HG03469 (cell line): ENCODE measurements at regions not wholly inside any gene's neighbourhood (a gene's known extent, or its start where the extent isn't known, plus 50 kb on each side); places are given as distances from the start of the nearest gene placed in this dataset.

Source experiments
- ATAC-seq: cut with Tn5 transposase; IDR thresholded peaks from one replicate; pipeline ENCODE4 v1.9.1; 2021; ENCODE audit warnings: mild to moderate bottlenecking, moderate library complexity, moderate number of reproducible peaks; ENCODE audit not compliant: unreplicated experiment

DNA sequence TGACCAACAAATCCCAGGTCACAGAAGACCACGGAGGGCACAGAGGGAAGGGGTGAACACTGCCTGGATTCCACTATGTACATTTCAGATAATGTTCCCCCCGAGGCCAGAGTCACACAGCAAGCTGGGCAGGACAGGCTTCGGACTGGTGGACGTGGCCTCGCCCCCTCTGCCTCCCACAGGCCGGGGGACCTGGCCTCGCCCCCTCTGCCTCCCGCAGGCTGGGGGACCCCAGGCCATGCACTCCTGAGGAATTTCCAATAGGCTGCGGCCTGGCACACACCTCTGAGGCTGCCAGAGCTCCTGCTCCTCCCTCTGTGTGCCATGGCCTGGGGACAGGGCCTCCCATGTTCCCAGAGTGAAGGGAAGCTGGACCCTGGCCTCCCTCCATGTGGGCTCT lies 1352.8 kb downstream of the BRD1 start:
- ATAC-seq: no peak

DNA sequence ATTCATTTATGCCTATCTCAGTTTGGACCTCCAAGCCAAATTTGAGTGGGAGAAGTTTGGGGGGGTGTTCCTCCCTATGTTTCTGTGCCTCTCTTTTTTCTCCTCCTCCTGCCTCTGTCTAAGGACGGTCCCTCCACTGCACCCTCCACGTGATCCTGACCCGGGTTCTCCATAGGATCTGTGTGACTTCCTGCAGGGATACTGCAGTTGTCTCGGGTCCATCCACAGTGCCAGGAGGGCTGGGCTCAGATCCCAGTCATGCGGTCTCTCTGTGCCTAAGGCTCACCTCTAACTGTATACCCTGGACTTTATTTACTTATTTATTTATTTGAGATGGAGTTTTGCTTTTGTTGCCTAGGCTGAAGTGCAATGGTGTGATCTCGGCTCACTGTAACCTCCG lies 1354.5 kb downstream of the BRD1 start:
- no peak for ATAC-seq

DNA sequence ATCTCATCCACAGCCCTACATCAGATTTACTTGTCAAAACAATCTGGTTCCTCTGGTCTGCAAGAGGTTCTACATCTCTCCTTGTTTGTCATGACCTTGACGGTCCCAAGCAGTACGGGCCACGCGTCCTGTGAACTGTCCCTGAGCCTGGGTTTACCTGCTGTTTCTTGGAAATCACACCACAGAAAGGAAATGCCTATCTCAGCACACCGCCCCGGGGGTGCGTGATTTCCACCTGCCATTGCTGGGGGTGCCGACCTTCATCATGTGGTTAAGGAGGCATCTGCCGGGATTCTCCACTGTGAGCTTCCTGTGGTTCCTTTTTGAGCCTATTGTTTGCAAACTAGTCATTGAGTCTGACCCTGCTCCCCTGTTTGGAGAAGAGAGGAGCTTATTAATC lies 1363.4 kb downstream of the BRD1 start:
- ATAC-seq: no peak

DNA sequence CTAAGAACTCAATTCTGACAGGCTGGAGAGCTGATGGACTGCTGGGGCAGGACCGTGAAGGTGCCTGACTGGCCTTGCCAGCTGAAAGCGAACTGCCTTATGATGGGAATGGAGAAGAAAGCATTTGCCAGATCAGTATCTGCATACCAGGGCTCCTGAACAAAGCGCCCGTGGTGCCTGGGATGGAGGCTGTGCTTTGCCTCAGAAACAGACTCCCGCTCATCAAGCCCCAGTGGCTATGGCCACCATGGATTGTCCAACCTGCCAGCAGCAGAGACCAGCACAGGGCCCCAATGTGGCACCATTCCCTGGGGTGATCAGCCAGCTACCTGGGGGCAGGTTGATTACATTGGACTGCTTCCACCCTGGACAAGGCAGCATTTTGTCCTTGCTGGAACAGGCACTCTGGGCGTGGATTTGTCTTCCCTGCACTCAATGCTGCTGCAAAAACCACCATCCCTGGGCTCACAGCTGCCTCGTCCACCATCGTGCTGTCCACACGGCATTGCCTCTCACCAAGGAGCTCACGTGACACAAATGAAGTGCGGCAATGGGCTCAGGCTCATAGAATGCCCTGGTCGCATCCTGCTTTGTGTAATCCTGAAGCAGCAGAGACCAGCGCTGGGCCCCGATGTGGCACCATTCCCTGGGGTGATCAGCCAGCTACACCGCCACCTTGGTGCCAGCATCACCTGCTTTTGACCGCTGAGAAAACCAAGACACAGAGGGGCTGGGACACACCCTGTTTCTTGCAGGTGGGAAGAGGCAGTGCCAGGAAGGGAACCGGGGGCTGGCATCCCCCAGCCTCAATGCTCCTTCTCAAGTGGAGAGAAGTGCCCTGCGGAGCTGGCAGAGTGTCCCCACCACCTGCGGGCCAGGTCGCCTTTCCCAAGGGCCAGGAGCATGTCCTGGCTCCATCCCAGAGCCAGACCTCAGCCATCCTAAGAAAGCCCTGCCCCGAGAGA lies 1367.5 kb downstream of the BRD1 start:
- no peak for ATAC-seq

DNA sequence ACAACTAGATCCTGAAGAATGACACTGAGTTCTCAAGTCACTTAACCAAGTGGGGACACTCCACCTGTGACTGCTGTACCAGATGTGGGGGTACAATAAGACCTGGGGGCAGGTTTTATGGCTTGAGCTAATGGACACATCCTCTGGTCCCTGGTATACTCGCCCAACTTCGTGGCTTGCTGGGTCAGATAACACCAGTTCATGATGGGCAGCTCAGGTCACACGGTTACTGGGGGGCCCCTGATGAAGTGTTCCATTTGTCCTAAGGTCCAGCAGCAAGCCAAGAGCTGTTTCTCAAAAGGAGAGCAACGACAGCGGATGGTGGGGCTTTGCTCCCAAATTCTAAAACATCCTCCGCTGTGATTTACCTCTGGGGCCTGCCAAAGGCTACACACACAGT lies 1368.4 kb downstream of the BRD1 start:
- no peak for ATAC-seq

DNA sequence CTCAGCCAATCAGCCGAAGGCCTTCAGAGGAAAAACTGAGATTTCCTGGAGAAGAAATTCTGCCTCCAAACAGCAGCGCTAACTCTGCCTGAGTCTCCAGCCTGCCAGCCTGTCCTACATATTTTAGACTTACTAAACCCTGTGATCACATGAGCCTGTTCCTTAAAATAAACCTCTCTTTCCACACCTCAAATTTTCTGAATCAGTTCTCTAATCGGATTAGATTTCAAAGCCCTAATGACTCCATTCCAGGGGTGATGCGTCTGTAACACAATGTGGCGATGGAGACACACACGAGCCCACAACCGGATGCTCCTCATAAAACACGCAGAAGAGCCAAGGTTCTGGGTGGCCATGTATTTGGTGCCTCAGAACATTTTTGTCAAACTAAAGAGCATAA lies 1371.2 kb downstream of the BRD1 start:
- ATAC-seq: no peak

DNA sequence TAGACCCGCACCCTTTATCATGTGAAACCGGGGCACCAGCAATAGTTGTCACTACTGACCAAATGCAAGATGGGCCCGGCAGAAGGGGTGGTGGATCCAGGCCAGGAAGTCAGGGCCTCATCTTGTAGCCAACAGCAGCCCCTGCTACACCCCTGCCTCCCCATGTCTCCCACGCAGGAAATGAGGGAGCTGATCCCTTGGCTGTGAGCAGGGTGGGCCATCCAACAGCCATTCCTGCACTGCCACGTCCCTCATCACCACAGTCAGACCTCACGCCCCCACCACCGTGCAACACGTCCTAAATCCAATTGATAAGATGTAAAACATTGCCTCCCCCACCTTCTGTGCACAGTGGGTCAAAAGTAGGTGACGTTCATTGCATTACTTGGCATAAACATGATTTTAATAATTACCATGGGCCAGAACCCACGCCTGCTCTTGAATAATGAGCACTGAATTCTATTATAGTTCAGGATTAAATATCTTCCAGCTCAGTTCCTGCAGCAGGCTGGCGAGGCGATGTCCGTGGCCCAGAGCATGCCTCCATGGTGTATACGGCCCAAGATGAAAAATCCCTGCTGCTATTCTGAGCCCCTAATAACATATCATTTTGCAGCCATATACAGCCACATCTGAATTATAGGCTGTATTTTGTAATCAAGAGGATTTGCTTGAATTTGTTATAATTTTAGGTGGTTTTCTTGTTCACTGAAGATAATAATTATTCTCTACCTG lies 1373.8 kb downstream of the BRD1 start:
- ATAC-seq: no peak

DNA sequence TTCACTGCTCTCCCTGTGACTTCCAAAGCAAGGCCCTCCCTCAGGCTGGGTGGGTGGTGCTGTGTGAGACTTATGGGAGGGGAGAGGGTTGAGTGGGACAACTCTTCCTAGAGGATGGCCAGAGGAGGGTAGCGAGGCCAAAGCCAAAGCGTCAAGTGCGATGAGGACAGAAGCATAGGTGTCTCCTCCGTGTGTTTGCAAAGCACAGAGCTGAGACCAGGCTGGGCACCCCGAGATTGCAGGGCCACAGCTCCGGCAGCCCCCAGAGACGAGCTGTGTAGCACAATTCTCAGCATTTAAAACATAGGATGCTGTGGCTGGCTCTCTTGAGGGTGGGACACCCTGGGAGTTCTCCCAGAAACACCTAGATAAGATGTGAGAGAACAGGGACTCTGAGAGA lies 1374.5 kb downstream of the BRD1 start:
- no peak for ATAC-seq

DNA sequence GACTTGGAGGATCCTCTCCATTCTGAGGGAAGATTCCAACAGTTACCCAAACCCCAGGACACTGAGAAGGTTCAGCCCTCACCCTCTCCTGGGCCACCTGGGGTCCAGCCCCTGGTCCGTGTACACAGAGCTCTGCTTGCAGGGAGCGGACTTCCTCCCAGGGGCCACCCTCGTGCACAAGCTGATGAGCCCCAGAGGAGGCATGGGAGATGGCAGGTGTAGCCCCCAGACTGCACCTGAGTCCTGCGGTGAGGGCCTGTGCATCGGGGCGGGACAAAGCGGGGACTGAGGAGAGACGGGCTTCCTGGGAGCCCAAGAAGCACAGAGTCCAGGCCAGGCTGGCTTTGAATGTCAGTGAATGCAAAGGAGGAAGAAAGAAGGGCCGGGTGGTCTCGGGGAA lies 1374.9 kb downstream of the BRD1 start:
- no peak for ATAC-seq

DNA sequence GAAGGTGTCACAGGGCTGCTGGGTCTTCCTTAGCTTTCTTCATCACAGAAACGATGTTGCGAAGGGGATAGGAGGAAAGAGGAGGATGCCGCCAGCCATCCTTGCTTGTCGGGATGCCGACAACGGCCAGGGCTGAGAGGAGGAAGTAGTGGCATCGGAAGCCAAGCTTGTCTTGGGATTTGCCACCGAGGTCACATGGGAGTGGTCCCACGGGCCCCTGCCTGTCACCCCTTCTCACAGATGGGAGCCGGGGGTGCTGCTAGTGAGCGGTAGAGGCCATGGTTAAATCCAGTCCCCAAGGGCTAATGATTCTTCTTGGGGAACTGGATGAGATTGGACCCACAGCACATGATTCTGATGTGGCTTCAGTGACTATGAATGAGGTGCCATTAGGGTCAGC lies 1375.8 kb downstream of the BRD1 start:
- no peak for ATAC-seq

DNA sequence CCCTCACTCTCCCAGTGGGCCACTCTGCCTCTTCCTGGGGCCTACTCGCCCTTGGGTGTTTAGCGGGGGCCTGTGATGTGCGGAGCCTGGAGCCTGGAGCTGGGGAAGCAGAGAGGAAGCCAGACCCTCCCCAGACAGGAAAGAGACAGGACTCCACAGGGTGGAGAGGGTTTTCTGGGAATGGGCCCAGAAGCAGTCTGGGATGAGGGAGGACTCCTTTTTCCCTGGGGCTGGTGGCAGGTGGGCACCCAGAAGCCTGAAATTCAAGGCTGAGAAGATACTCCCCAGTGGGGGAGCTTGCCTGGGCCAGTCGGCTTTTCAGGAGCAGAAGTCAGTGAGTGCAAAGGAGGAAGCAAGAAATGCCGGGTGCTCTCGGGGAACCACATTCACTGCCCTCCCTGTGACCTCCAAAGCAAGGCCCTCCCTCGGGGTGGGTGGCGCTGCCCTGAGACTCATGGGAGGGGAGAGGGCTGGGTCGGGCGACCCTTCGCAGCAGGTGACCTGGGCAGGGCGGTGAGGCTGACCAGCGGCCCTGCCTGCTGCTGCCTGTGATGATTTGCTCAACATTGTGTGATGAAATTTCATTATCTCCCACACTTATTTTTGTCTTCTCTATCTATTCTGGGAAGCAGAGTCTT lies 1377.4 kb downstream of the BRD1 start:
- no peak for ATAC-seq

DNA sequence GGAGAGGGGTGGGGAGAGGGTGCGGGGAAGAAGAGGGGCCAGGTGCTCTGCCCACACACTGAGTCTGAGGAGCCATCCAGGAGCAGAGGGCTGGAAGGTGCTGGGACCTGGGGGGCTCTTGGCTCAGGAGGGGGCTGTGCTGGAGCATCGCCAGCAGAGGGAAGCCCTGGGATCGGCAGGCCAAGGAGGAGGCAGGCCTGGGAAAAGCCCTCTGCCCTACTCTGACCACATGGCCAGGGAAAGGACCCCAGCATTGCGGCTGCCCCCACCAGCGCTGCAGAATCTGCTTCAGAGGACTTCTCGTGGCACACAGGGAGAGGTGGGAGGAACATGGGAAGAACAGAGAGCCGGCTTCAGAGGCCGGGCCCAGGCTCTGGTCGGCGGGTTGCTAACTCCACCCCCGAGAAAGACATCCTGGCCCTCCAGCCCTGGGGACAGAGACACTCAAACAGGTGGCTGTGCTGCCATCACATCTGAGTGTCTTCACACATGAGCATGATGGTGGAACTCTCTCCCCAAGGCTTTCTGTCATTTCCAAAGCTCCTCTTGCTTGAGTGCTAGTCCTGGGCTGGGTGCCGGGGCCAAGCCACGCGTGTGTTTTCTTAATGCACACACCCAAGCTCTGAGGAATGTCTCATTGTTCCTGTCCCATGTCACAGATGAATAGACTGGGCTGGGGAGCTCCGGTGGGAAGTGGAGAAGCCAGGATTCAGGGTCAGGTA lies 1378.0 kb downstream of the BRD1 start:
- ATAC-seq: no peak

DNA sequence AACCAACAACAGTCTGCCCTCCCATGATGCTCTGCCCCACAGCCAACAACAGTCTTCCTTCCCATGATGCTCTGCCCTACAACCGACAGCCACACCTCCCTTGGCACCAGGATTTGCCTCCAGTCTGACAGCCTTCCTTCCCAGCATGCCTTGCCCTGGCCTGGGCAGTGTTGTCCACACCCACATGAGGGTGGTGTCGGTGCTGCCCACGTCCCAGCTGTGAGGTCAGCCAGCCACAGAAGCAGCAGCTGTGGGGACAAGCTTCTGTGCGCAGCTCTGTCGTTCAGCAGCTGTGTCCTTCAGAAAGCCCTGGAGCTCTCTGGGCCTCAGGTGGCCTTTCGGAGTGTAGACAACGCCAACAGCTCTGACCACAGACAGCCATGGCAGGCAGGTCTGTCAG lies 1378.9 kb downstream of the BRD1 start:
- no peak for ATAC-seq

DNA sequence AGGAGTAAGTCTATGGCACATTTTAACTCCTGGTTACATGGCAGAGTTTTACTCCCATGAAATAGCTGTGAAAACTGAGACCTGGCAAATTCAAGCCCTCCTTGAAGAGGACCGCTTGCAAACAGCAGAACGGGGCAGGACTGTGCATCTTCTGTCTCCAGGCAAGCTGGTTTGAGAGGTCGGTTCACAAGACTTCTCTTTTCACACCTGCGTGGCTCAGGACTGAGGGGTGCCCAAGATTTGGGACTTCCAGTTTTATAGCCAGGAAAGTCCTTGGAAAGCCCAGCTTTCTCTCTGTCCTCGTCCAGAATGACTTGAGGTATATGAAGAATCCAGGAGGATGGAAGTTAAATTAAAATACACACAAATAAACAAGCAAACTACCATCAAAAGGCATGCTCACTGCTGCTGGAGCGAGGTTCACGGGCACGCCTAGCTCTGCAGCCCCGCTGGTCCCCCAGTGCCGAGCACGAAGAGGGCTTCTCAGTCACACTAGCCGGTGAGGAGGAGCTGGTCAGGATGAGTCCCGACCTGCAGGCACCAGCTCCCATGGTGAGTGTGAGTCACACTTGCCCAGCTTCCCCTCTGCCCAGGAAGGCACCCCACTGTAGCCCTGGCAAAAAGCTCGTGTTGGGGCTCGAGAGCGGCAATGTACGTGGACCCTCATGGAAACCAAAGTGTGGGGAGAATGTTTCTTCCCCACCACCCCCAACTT lies 1382.4 kb downstream of the BRD1 start:
- ATAC-seq: no peak

DNA sequence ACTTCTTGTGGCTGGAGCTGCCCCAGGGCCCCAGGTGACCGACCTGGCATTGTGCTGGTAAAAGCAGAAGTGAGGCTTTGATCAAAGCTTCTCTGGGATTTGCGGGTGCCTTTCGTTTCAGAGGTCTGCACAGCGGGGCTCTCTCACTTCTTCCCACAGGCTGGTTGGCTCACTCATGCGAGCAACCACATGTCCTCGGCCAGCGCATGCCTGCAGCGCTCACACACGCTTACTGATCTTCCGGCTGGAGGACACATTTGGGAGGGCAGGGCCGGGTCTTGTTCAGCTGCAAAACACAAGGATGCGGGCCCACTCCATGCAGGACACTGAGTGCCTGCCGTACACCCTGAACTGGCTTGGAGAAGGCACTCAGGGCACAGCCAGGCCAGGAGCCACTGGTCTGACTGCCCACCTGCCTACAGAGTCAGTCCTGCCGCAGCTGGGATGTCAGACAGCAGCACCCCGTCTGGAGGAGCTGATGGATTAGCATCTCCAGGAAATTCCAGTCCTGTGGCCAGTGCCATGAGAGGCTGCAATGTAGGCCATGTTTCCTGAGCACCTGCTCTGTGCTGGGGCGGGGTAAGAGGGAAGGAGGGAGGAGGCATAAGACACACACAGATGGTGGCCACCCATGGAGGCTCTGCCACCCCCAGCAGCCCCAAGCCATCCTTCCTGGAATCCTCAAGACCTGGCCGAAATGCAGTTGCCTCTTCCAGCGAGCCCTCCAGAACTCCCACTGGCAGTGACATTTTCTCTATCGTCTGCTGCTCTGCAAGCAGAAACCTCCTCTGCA lies 1383.2 kb downstream of the BRD1 start:
- ATAC-seq: peak; percentile 80

DNA sequence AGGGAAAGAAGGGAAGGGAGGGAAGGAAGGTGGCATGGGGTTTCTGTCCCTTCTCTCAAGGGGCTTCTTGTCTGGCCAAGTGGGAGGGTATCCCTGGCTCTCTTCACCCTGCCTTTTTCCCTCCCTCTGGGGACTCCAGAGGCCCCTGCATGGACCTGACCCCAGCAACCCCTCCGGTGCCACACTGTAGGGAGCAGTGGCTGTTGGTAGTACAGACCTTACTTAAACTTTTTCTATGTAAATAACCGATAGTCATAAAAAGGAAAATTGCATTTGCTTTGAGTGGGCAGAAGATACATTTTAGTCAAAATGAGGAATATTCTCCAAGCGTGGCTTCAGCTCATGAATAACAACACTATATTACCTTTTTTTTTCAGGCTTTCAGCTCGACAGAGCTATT lies 1384.0 kb downstream of the BRD1 start:
- ATAC-seq: no peak

DNA sequence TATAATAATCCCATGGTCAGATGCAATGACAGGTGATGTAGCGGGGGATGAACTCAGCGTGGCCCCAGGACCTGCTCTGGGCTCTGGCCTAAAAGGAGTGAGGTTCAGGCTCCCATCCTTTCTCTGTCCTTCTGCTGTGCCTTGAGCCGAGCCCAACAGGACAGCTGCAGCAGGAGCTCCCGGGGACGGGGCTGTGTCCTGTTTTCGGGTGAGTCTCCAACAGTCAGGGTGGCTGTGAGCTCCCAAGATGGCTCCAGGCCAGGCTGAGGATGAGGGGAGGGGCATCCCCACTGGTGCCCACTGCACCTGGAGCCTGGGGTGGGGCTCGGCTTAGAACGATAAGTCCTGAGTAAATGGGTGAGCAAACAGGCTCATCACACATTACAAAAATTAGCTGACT lies 1385.0 kb downstream of the BRD1 start:
- ATAC-seq: no peak

DNA sequence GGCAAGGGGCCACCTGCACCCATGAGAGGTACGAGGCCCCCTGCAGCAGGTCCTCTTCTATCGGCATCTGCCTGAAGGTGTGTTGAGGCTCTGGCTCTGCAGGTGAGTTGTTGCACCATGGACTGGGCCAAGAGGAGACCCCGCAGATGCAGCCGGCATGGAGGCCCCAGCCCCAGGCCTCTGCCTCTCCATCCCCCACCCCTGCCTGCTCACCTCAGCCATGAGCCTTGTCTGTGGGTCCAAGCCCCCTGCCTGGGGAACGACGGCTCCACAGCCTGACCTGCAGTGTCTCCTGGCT lies 1386.2 kb downstream of the BRD1 start:
- no peak for ATAC-seq

DNA sequence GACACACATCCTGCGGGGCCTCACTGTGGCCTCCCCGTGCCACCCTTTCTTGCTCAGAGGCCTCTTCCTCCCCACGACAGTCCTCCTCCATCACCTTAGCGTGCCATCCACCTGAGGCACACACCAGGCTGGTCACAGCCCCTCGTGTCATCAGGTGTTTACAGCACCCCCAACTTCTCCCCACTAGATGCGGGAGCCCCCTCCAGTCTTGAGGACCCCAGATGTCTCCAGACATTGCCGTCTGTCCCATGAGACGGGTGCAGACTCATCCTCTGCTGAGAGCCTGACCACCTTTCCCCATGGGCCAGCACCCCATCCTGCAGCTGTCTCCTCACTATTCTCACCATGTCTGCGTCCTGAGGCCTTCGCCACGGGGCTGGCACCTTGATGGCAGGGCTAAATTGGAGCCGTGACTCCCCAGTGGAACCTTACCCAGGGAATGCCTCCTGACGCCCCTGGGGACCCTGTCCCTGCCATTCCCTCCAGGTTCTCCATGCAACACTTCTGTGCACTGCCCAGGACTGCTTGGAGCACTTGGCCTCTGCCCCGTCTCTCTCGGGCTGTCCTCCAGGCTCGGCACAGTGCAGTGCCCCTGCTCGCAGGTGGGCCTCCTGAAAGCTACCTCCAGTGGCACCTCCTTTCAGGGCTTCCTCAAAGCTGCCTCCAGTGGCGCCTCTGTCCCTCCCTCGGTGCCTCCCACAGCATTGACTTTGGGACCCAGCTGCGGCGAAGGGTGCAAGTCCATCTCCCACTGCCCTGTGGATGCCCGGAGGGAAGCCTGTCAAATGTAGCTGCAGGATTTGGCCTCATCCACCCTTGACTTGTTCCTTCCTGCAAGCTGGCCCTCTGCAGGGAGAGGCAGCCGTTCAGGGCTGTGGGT lies 1386.8 kb downstream of the BRD1 start:
- ATAC-seq: no peak
